GM12878 (cell line): ENCODE measurements at regions not wholly inside any gene's neighbourhood (a gene's known extent, or its start where the extent isn't known, plus 50 kb on each side); places are given as distances from the start of the nearest gene placed in this dataset.

Experiments
- ATAC-seq: fragments of 200-7000 bp; cut with Tn5 transposase; 3 replicates; pipeline ENCODE4 v1.9.1; 2020; ENCODE audit warnings: mild to moderate bottlenecking, moderate library complexity
- BruUV-seq: library from RNA; stranded (reverse); fragments of 400-500 nt; replicated peaks from 2 replicates; lab custom pipeline; 2021; lab: Mats Ljungman, UMichigan
- CTCF ChIA-PET: fragments of 300-600 bp; sonication (Branson Sonifier 250); formaldehyde crosslinking; extraction: SDS; loops from one replicate; lab custom pipeline; 2021; ENCODE audit warnings: inconsistent platforms; lab: Yijun Ruan, JAX
- POLR2A ChIA-PET: fragments of 350-600 bp; formaldehyde crosslinking; extraction: SDS; loops from one replicate; lab custom pipeline; 2021; ENCODE audit warnings: inconsistent platforms; lab: Charles Lee
- RAD21 ChIA-PET: fragments of 300-600 bp; sonication (Branson Sonifier 250); formaldehyde crosslinking; loops from one replicate; lab custom pipeline; 2023; ENCODE audit warnings: antibody characterized with exemption; ENCODE audit not compliant: unreplicated experiment; lab: Charles Lee
- SMC1A ChIA-PET: fragments of 300-600 bp; sonication (Branson Sonifier 250); formaldehyde crosslinking; loops from one replicate; lab custom pipeline; 2023; ENCODE audit not compliant: unreplicated experiment, uncharacterized antibody; lab: Charles Lee
- DNase-seq: peaks from one replicate; pipeline ENCODE4 v3.0.0-alpha.2; 2011; ENCODE audit warnings: low read depth, low spot score
- FAIRE-seq: peaks from 3 replicates; lab custom pipeline; 2011; peaks lifted over from hg19 to GRCh38; lab: Jason Lieb, UNC
- H2AFZ ChIP-seq: 2 replicates; pipeline ENCODE4 v1.6.0; 2011; ENCODE audit warnings: low read depth, low read length, control low read depth; ENCODE audit not compliant: control insufficient read depth
- H3K27ac ChIP-seq: 2 replicates; pipeline ENCODE4 v1.5.1; 2011; ENCODE audit warnings: control low read depth; ENCODE audit not compliant: control insufficient read depth, insufficient read depth
- H3K27me3 ChIP-seq, 2 experiments: replicated peaks in 1 of 2; 2 replicates each; pipeline versions ENCODE4 v1.6.0 to v1.6.1; 2011; ENCODE audit warnings: low read length in 1 of 2; ENCODE audit not compliant: control insufficient read depth in 2 of 2, insufficient read depth in 2 of 2
- H3K36me3 ChIP-seq, 2 experiments: 2 replicates each; pipeline ENCODE4 v1.5.1; 2011; ENCODE audit warnings: low read length in 1 of 2; ENCODE audit not compliant: control insufficient read depth in 2 of 2, insufficient read depth in 2 of 2
- H3K4me1 ChIP-seq: 2 replicates; pipeline ENCODE4 v1.6.1; 2011; ENCODE audit warnings: mild to moderate bottlenecking, low read length, moderate library complexity, mixed read lengths; ENCODE audit not compliant: control insufficient read depth, insufficient read depth
- H3K4me2 ChIP-seq: 2 replicates; pipeline ENCODE4 v1.6.0; 2011; ENCODE audit warnings: control low read depth; ENCODE audit not compliant: control insufficient read depth, insufficient read depth
- H3K4me3 ChIP-seq: fragments of 200-600 bp; sonication (generic); 2 replicates; pipeline ENCODE4 v1.5.1; 2016
- H3K79me2 ChIP-seq: 2 replicates; pipeline ENCODE4 v1.6.0; 2011; ENCODE audit warnings: low read length; ENCODE audit not compliant: control insufficient read depth, insufficient read depth
- H3K9ac ChIP-seq: 2 replicates; pipeline ENCODE4 v1.8.0; 2011; ENCODE audit warnings: low read length, control low read depth, mixed read lengths; ENCODE audit not compliant: control insufficient read depth, insufficient read depth
- H3K9me3 ChIP-seq: replicated peaks from 3 replicates; pipeline ENCODE4 v1.5.1; 2011; ENCODE audit warnings: mild to moderate bottlenecking, low read length; ENCODE audit not compliant: control insufficient read depth, insufficient read depth
- H4K20me1 ChIP-seq: 2 replicates; pipeline ENCODE4 v1.6.0; 2011; ENCODE audit not compliant: control insufficient read depth, insufficient read depth
- CHD1 ChIP-seq: IDR thresholded peaks from 2 replicates; pipeline ENCODE4 v1.6.1; 2012; ENCODE audit warnings: low read depth, low read length, improper control_type of control experiment
- CREM ChIP-seq: IDR thresholded peaks from 2 replicates; pipeline ENCODE4 v1.6.1; 2014; ENCODE audit warnings: antibody characterized with exemption, low read depth
- MXI1 ChIP-seq: fragments of 150-350 bp; IDR thresholded peaks from 2 replicates; pipeline ENCODE4 v1.6.1; 2011; ENCODE audit warnings: low read depth, mild to moderate bottlenecking, inconsistent platforms, low read length, improper control_type of control experiment
- POU2F2 ChIP-seq: IDR thresholded peaks from 3 replicates; pipeline ENCODE4 v1.6.1; 2011; ENCODE audit warnings: low read depth, mild to moderate bottlenecking, low read length, borderline replicate concordance
- RAD51 ChIP-seq: fragments of 450-650 bp; IDR thresholded peaks from 2 replicates; pipeline ENCODE4 v1.6.1; 2016; ENCODE audit warnings: moderate library complexity, mild to moderate bottlenecking, inconsistent platforms
- RFX5 ChIP-seq: IDR thresholded peaks from 2 replicates; pipeline ENCODE4 v1.6.1; 2011; ENCODE audit warnings: low read depth, low read length, improper control_type of control experiment
- SIN3A ChIP-seq: IDR thresholded peaks from 2 replicates; pipeline ENCODE4 v1.6.1; 2012; ENCODE audit warnings: low read depth, low read length, improper control_type of control experiment
- SIX5 ChIP-seq: IDR thresholded peaks from 2 replicates; pipeline ENCODE4 v1.6.1; 2011; ENCODE audit warnings: mild to moderate bottlenecking, low read depth, low read length, moderate library complexity; ENCODE audit not compliant: severe bottlenecking
- TCF7 ChIP-seq: IDR thresholded peaks from 2 replicates; pipeline ENCODE4 v1.6.1; 2014; ENCODE audit warnings: antibody characterized with exemption, borderline replicate concordance
- YY1 ChIP-seq: IDR thresholded peaks from 2 replicates; pipeline ENCODE4 v1.6.1; 2011; ENCODE audit warnings: low read depth, mild to moderate bottlenecking, low read length
- ZBED1 ChIP-seq: IDR thresholded peaks from 2 replicates; pipeline ENCODE4 v1.6.1; 2016; ENCODE audit warnings: borderline replicate concordance
- WGBS: methylation state at CpG from one replicate; pipeline ENCODE4 v1.1.6; 2016; ENCODE audit warnings: low lambda C conversion rate; ENCODE audit not compliant: insufficient replicate concordance, insufficient coverage; ENCODE audit errors: missing lambda C conversion rate; 5-methylcytosine and 5-hydroxymethylcytosine counted together
- in situ Hi-C: fragments of 300-500 bp; cut with MboI; formaldehyde crosslinking; loops from 9 replicates; pipeline ENCODE4 v1.14.3; 2018; ENCODE audit warnings: mixed read lengths
- intact Hi-C: fragments of 100-400 bp; cut with micrococcal nuclease; formaldehyde crosslinking; loops from one replicate; pipeline ENCODE4 v1.14.2; 2022; ENCODE audit not compliant: unreplicated experiment
- TF ChIP-seq, protein P1 (sequence below): fragments of 450-650 bp; conservative IDR thresholded peaks from 2 replicates; pipeline ENCODE4 v1.6.1; 2017; ENCODE audit warnings: mild to moderate bottlenecking, moderate library complexity
- TF ChIP-seq, protein P2 (sequence below): IDR thresholded peaks from 2 replicates; pipeline ENCODE4 v1.6.1; 2012; ENCODE audit warnings: mild to moderate bottlenecking, low read depth, low read length
- TF ChIP-seq, protein P3 (sequence below): fragments of 150-350 bp; IDR thresholded peaks from 2 replicates; pipeline ENCODE4 v1.6.1; 2014; ENCODE audit warnings: mild to moderate bottlenecking, low read depth, low read length
- TF ChIP-seq, protein P4 (sequence below): IDR thresholded peaks from 2 replicates; pipeline ENCODE4 v1.6.1; 2012; ENCODE audit warnings: low read depth, low read length, improper control_type of control experiment

DNA sequence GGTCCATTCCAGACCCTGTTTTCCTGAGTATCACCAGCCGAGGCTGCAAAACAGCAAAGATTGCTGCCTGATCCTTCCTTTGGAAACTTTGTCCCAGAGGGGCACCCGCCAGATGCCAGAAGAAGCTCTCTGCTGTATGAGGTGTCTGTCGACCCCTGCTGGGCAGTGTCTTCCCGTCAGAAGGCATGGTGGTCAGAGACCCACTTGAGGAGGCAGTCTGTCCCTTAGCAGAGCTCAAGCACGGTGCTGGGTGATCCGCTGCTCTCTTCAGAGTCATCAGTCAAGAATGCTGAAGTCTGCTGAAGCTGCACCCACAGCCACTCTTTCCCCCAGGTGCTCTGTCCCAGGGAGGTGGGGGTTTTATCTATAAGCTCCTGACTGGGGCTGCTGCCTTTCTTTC lies 1121.2 kb downstream of the NSUN3 start:
- Histone ChIP-seq H3K9ac (no peak overlapping the region), H3K36me3 (no peaks in the 10 kb centered on the region), H2AFZ (no peak overlapping the region), H3K79me2 (no peaks in the 10 kb centered on the region), H3K4me1 (no peaks in the 10 kb centered on the region), H3K4me3 (no peak overlapping the region), H3K27me3 (no peaks in the 10 kb centered on the region), H4K20me1 (no peaks in the 10 kb centered on the region), H3K4me2 (no peak overlapping the region), H3K9me3 (no peaks in the 10 kb centered on the region), H3K27ac (no peak overlapping the region)
- FAIRE-seq (no peak), ATAC-seq (no peak), DNase-seq (no peak)
- CTCF ChIA-PET, result no interaction called here
- no peak for TF ChIP-seq CHD1
- TF ChIP-seq, protein P1, sequence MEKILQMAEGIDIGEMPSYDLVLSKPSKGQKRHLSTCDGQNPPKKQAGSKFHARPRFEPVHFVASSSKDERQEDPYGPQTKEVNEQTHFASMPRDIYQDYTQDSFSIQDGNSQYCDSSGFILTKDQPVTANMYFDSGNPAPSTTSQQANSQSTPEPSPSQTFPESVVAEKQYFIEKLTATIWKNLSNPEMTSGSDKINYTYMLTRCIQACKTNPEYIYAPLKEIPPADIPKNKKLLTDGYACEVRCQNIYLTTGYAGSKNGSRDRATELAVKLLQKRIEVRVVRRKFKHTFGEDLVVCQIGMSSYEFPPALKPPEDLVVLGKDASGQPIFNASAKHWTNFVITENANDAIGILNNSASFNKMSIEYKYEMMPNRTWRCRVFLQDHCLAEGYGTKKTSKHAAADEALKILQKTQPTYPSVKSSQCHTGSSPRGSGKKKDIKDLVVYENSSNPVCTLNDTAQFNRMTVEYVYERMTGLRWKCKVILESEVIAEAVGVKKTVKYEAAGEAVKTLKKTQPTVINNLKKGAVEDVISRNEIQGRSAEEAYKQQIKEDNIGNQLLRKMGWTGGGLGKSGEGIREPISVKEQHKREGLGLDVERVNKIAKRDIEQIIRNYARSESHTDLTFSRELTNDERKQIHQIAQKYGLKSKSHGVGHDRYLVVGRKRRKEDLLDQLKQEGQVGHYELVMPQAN, result no peak
- TF ChIP-seq SIN3A, result no peak
- TF ChIP-seq, protein P2, sequence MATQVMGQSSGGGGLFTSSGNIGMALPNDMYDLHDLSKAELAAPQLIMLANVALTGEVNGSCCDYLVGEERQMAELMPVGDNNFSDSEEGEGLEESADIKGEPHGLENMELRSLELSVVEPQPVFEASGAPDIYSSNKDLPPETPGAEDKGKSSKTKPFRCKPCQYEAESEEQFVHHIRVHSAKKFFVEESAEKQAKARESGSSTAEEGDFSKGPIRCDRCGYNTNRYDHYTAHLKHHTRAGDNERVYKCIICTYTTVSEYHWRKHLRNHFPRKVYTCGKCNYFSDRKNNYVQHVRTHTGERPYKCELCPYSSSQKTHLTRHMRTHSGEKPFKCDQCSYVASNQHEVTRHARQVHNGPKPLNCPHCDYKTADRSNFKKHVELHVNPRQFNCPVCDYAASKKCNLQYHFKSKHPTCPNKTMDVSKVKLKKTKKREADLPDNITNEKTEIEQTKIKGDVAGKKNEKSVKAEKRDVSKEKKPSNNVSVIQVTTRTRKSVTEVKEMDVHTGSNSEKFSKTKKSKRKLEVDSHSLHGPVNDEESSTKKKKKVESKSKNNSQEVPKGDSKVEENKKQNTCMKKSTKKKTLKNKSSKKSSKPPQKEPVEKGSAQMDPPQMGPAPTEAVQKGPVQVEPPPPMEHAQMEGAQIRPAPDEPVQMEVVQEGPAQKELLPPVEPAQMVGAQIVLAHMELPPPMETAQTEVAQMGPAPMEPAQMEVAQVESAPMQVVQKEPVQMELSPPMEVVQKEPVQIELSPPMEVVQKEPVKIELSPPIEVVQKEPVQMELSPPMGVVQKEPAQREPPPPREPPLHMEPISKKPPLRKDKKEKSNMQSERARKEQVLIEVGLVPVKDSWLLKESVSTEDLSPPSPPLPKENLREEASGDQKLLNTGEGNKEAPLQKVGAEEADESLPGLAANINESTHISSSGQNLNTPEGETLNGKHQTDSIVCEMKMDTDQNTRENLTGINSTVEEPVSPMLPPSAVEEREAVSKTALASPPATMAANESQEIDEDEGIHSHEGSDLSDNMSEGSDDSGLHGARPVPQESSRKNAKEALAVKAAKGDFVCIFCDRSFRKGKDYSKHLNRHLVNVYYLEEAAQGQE, result no peak
- no peak for TF ChIP-seq TCF7
- no peak for TF ChIP-seq ZBED1
- no peak for TF ChIP-seq CREM
- TF ChIP-seq YY1, result no peak
- TF ChIP-seq, protein P3, sequence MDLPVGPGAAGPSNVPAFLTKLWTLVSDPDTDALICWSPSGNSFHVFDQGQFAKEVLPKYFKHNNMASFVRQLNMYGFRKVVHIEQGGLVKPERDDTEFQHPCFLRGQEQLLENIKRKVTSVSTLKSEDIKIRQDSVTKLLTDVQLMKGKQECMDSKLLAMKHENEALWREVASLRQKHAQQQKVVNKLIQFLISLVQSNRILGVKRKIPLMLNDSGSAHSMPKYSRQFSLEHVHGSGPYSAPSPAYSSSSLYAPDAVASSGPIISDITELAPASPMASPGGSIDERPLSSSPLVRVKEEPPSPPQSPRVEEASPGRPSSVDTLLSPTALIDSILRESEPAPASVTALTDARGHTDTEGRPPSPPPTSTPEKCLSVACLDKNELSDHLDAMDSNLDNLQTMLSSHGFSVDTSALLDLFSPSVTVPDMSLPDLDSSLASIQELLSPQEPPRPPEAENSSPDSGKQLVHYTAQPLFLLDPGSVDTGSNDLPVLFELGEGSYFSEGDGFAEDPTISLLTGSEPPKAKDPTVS, result no peak
- no peak for TF ChIP-seq POU2F2
- TF ChIP-seq MXI1, result no peak
- TF ChIP-seq RAD51, result no peak
- TF ChIP-seq, protein P4, sequence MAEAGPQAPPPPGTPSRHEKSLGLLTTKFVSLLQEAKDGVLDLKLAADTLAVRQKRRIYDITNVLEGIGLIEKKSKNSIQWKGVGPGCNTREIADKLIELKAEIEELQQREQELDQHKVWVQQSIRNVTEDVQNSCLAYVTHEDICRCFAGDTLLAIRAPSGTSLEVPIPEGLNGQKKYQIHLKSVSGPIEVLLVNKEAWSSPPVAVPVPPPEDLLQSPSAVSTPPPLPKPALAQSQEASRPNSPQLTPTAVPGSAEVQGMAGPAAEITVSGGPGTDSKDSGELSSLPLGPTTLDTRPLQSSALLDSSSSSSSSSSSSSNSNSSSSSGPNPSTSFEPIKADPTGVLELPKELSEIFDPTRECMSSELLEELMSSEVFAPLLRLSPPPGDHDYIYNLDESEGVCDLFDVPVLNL, result no peak
- no peak for TF ChIP-seq SIX5
- no peak for TF ChIP-seq RFX5
- SMC1A ChIA-PET, result interaction anchor here (0.6 to 1.0 kb wide), 2 partner anchors 131 to 934 kb away, joined by 3 read pairs; no protein-coding TSS in a partner anchor
- intact Hi-C loops, result no loop called here
- RAD21 ChIA-PET, result no interaction called here
- WGBS, result 11% methylated on average over 6 of the region's 6 CpGs
- in situ Hi-C loops, result no loop called here
- no TSS peak for BruUV-seq
- POLR2A ChIA-PET, result no interaction called here
